ENCODE measurements at regions not wholly inside any gene's neighbourhood (a gene's known extent, or its start where the extent isn't known, plus 50 kb on each side); places are given as distances from the start of the nearest gene placed in this dataset.

GRCh38 chr4:149056615-149057014 lies 614.4 kb upstream of the NR3C2 start:
- TF ChIP-seq EZH2 (IDR thresholded peaks at IDR 0.05; ENCODE audit: borderline replicate concordance, low read depth, low read length, severe bottlenecking) (no peak), CTCF (IDR thresholded peaks at IDR 0.05; ENCODE audit: borderline replicate concordance, extremely low read depth, low read length, poor library complexity, severe bottlenecking) (no peak)
